DMS114 treated with DMSO at 0.1 percent for 48 hours (cell line): ENCODE measurements at regions not wholly inside any gene's neighbourhood (a gene's known extent, or its start where the extent isn't known, plus 50 kb on each side); places are given as distances from the start of the nearest gene placed in this dataset.
"Not testable (repeated sequence)": the region's sequence is repeated elsewhere in the genome, so short reads cannot be mapped to it uniquely, and the experiment has no call there.

ENCODE experiments used
- DNase-seq: peaks from one replicate; lab custom pipeline; 2025; ENCODE audit not compliant: unreplicated experiment; lab: John Stamatoyannopoulos, UW

GRCh38 chr2:59754011-59754735 lies 799.3 kb downstream of the BCL11A start:
- DNase-seq = no peak

DNA sequence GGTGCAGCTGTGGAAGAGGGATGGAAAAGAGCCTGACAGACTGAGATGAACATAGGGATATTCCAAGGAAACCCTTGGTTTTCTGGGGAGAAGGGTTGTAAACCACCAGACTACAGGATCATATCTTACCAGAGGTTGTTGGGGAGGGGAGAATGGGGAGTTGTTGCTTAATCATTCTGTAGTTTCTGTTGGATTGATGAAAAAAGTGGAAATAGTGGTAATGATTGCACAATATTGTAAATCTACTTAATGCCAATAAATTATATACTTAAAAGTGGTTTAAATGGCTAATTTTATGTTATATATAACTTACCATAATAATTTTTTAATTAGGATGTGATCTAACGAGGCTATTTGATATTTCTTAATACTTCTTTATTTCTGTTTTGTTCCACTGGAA lies 800.9 kb downstream of the BCL11A start:
- no peak for DNase-seq

DNA sequence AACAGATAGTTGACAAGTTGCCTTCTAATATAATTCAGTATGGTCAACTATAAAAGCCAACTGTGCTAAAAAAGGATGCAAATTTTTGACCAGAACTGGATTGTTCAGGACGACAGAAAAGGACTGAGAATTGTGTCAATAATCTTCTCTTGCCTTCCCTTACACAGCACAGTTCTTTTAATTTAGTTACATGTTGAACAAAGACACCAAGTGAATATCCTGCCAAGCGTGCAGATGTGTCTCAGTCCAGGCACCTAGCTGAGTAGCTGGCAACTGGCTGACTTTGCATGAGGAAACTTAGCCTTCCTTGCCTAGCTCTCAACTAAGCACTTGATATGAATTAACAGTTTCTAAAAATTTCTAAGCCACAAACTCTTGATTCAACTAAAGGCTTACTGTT lies 801.4 kb downstream of the BCL11A start:
- no peak for DNase-seq

- not testable (repeated sequence) for DNase-seq
Measured at GRCh38 chr2:59751214-59751613, 802.2 kb downstream of the BCL11A start.

DNA sequence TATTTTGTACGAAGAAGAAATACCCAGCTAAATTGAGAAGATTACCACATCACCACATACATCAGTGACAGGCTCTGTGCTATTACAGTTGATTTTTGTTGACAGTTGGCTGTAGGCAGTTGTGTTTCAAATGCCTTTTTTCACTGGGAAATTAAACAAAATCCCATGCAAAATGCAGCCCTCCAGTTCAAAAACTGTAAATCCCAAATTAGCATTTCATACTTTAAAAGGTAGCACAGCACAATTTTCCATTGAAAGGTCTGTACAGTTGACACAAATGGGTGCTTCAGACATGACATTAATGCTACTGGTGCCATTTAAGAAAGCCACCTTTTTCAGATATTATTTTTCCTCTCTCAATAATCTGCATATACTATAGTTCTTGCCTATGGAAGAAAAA lies 807.2 kb downstream of the BCL11A start:
- DNase-seq = no peak

DNA sequence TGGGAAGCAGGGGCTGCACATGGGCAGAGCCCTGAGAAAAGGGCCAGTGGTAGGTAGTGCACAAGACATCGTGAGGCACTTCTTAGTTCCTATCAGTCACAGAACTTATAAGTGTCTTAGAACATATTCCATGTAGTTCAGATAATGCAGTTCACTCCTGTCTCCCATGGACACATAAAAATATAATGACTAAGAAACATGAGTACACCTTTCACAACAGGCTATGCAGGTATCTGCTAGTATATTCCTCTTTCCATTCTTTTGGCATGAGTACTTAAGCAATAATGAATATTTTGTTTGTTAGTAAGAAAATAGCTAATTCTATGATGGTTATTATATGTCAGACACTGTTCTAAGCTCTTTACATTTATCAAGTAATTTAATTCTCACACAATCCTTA lies 808.4 kb downstream of the BCL11A start:
- DNase-seq = no peak

DNA sequence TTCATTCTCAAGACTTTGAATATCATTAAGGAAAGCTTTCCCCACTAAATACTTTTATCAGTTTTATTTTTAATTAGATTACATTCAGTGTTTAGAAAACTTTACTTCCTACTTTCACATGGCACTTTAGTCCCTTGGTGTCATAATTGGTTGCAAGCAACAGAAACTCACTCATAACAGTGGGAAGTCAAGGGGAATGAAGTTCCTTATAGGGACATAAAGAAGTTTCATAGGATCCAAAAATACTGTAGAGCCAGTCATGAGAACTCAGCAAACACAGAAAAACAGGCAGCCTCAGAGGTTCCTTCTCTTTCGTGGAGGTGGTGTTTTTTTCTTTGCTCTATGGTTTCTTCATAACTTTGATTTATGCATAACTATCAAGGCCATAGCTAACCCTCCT lies 809.0 kb downstream of the BCL11A start:
- no peak for DNase-seq

- DNase-seq = no peak
Measured at GRCh38 chr2:59741840-59742239, 811.6 kb downstream of the BCL11A start.

- no peak for DNase-seq
Measured at GRCh38 chr2:59739166-59739565, 814.3 kb downstream of the BCL11A start.

GRCh38 chr2:59737299-59737698 lies 816.2 kb downstream of the BCL11A start:
- no peak for DNase-seq

GRCh38 chr2:59734743-59735142 lies 818.7 kb downstream of the BCL11A start:
- no peak for DNase-seq

GRCh38 chr2:59733970-59734369 lies 819.5 kb downstream of the BCL11A start:
- DNase-seq = no peak

DNA sequence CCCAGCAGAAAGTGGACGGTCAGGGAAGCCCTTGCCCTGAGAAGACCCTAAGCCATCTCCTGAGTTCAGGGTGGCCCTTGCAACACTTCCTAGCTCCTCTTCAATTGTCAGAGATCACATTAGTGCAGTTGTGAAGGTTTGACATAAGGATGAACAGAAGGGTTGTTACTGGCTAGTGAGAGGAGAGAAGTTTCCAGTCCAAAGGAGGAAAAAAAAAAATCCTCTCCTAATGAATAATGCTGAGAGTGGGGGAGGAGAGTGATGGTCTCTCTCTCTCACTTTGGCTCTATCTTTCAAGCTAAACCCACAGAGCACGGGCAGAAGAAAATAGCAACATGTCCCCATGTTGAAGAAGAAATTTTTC lies 819.9 kb downstream of the BCL11A start:
- no peak for DNase-seq

GRCh38 chr2:59732871-59733566 lies 820.4 kb downstream of the BCL11A start:
- no peak for DNase-seq

- no peak for DNase-seq
Measured at GRCh38 chr2:59727121-59727590, 826.3 kb downstream of the BCL11A start.

DNA sequence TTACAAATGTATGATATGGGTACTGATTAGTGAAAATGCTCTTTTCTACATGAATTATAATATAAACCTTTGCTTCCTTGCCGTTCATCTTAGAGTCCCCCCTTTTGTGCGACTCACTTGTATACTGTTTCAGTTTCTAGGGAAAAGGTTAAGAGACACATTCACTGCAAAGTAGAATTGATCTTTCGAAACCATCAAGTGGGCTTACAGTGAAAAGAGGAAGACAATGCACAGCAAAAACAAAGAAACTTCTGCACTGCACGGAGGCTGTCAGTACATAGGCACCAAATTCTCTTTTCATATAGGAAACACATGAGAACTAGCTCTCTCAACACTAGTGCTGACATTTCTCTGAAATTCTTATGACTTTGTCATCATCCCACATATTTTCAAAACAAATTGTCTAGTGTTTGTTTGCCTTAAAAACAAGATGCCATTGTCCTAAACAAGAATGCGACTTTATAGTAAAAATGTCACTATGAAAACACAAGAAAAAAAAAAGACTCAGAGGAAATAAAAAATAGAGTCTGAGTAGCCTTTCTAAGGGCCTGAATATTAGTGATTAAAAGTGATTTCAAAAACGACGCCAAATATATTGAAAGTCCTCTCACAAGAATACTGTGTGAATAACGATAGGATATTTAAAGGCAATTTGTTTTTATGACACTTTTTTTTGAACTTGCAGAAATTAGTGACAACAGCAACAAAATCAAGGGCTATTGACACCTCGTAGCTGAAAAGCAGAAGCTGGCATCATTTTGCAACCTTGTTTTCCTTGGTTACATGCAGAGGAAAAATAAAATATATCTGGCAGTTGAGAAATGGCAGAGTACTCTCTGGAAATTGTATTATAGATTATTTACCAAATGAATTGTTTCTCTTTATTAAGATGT lies 827.0 kb downstream of the BCL11A start:
- DNase-seq = no peak

DNA sequence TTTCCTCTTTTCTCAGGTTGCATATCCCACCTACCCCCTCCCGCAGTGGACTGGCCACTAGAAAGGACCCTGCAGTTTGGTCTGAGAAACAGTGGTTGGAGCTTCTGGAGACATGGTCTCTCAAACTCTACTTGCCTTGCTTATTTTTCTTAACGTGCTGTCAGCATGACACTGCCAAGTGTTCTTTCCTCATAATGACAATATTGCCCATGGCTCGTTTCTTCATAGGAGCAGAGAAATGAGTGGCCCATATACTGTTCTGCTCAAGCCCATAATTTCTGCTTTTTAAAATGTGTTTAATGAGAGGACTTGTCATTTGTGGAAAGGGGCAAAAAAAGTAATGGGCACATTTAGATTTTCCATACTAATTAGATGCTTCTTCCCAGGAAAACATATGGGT lies 828.7 kb downstream of the BCL11A start:
- DNase-seq = no peak

DNA sequence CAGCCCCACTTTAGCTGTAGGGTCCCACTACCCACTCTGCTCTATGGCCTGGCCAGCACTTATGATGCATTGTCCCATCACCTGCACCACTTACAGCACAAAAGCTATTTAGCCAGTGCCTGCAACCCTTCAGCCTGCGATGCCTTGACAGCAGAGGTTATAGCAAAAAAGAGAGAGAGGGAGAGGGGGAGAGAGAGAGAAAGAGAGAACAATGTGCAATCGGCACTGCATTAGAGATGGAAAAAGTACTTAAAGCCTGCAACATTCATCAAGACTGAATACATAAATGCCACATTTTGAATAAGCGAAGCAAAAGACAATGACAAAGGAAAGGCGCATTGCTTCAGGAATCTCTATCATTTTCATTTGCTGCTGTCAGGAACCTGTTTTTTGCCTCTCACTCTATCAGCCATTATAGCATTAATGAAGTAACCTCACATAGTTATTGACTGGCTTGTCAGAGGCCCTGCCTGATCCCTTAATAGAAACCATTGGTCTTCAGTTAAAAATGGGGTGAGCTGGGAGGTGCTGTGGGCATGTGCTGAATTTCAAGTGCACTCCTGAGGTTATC lies 833.1 kb downstream of the BCL11A start:
- no peak for DNase-seq

GRCh38 chr2:59713577-59713976 lies 839.9 kb downstream of the BCL11A start:
- DNase-seq = no peak

DNA sequence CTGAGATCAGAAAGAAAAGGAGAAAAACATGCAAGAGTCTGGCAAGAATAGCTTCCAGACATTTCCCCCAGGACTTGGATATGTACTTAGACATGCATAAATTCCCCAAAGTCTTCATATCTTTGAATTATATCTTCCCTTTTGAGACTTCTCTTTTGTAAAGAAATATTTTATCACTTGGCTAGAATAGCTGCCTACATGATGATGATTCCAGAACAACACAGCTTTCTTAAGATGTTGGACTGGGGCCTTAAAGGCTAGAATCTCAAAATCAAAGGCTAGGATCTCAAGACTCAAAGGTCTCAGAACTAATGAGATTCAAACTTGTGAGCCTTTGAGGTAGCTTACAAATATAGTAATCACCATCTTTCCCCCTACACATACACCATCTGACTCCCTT lies 842.3 kb downstream of the BCL11A start:
- no peak for DNase-seq

DNA sequence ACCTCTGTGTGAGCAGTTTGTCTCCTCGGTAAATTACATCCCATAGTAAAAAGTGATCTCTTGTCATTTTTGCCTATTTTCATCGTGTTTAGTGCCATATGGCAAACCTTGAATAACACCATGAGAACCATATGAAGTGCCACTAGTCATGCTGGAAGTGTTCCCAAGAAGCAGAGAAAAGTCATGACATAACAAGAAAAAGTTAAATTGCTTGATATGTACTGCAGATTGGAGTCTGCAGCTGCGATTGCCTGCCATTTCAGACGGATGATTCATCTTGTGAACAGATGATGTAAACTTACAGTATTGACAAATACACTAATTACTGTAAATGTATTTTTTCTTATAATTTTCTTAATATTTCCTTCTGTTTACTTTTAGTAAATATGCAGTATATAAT lies 846.7 kb downstream of the BCL11A start:
- DNase-seq = no peak
